Activated CD4-positive, alpha-beta T cell treated with anti-CD3 and anti-CD28 coated beads, Interleukin-2, amount 10 ng/mL, durations not matched to agents 7 days and 5 days (primary cell): ENCODE measurements at regions not wholly inside any gene's neighbourhood (a gene's known extent, or its start where the extent isn't known, plus 50 kb on each side); places are given as distances from the start of the nearest gene placed in this dataset.

ENCODE experiments used
- CTCF ChIA-PET: fragments of 350-600 bp; sonication (Branson Sonifier 250); formaldehyde crosslinking; loops from one replicate; lab custom pipeline; 2021; ENCODE audit warnings: antibody characterized with exemption; lab: Charles Lee
- POLR2A ChIA-PET: fragments of 350-600 bp; sonication (Branson Sonifier 250); formaldehyde crosslinking; loops from one replicate; lab custom pipeline; 2021; ENCODE audit warnings: antibody characterized with exemption; lab: Charles Lee
- DNase-seq: peaks from one replicate; pipeline ENCODE4 v3.0.0-alpha.2; 2020
- H3K27ac Mint-ChIP-seq: one replicate; pipeline ENCODE4 v1.8.0; 2021; ENCODE audit warnings: mild to moderate bottlenecking, moderate library complexity, mixed read lengths
- H3K27me3 Mint-ChIP-seq: one replicate; pipeline ENCODE4 v1.8.0; 2021; ENCODE audit warnings: mixed read lengths
- H3K36me3 Mint-ChIP-seq: one replicate; pipeline ENCODE4 v1.8.0; 2021; ENCODE audit warnings: low read depth, mixed read lengths
- H3K4me1 Mint-ChIP-seq: one replicate; pipeline ENCODE4 v1.8.0; 2021; ENCODE audit warnings: mixed read lengths
- H3K4me3 Mint-ChIP-seq: one replicate; pipeline ENCODE4 v1.8.0; 2021; ENCODE audit warnings: mild to moderate bottlenecking, moderate library complexity, mixed read lengths
- H3K9me3 Mint-ChIP-seq: one replicate; pipeline ENCODE4 v1.8.0; 2021; ENCODE audit warnings: mixed read lengths

DNA sequence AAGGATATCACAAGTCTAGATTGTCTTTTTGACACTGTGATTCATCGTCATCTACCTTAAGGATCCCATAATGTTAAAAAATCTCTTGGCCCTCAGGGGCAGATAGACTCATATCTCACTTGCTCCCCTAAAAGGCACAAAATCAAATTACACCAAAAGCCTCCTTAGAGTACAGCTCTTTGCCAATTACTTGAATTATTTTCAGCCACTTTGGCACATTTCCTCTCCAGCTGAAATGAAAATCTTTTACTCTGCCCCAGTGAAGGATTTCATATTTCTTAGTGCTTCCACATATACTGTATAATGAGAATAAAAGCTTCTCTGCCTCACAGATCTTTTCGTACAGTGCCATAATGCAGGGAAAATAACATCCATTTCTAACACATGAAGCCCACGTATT, 190.7 kb upstream of the GBE1 start:
- no peaks in the 10 kb centered on the region for H3K36me3 Mint-ChIP-seq
- CTCF ChIA-PET, result interaction anchor here (0.6 kb wide), 1 partner anchor 54 kb away, joined by 3 read pairs; no protein-coding TSS in a partner anchor
- H3K4me1 Mint-ChIP-seq, result no peaks in the 10 kb centered on the region
- no peaks in the 10 kb centered on the region for H3K27me3 Mint-ChIP-seq
- no peaks in the 10 kb centered on the region for H3K9me3 Mint-ChIP-seq
- POLR2A ChIA-PET, result no interaction called here
- H3K27ac Mint-ChIP-seq, result no peak overlapping the region
- DNase-seq, result no peak
- no peak overlapping the region for H3K4me3 Mint-ChIP-seq

GRCh38 chr3:81951636-81952035, 190.2 kb upstream of the GBE1 start:
- H3K9me3 Mint-ChIP-seq, result no peaks in the 10 kb centered on the region
- no peaks in the 10 kb centered on the region for H3K36me3 Mint-ChIP-seq
- no peaks in the 10 kb centered on the region for H3K27me3 Mint-ChIP-seq
- no peak overlapping the region for H3K27ac Mint-ChIP-seq
- no peak for DNase-seq
- no peak overlapping the region for H3K4me3 Mint-ChIP-seq
- H3K4me1 Mint-ChIP-seq, result no peaks in the 10 kb centered on the region
- POLR2A ChIA-PET, result no interaction called here
- CTCF ChIA-PET, result no interaction called here

- H3K27me3 Mint-ChIP-seq, result no peaks in the 10 kb centered on the region
- POLR2A ChIA-PET, result no interaction called here
- H3K9me3 Mint-ChIP-seq, result no peaks in the 10 kb centered on the region
- CTCF ChIA-PET, result no interaction called here
- no peaks in the 10 kb centered on the region for H3K36me3 Mint-ChIP-seq
- no peak for DNase-seq
- H3K4me1 Mint-ChIP-seq, result no peaks in the 10 kb centered on the region
- no peak overlapping the region for H3K27ac Mint-ChIP-seq
- no peak overlapping the region for H3K4me3 Mint-ChIP-seq
These were observed 189.7 kb upstream of the GBE1 start for GRCh38 chr3:81951106-81951505.

- Mint-ChIP-seq H3K27me3 (no peaks in the 10 kb centered on the region), H3K27ac (no peak overlapping the region), H3K36me3 (no peaks in the 10 kb centered on the region), H3K4me1 (no peaks in the 10 kb centered on the region), H3K9me3 (no peaks in the 10 kb centered on the region), H3K4me3 (no peak overlapping the region)
- DNase-seq, result no peak
- POLR2A ChIA-PET, result no interaction called here
- CTCF ChIA-PET, result no interaction called here
These were observed 185.9 kb upstream of the GBE1 start for GRCh38 chr3:81947359-81947758.

DNA sequence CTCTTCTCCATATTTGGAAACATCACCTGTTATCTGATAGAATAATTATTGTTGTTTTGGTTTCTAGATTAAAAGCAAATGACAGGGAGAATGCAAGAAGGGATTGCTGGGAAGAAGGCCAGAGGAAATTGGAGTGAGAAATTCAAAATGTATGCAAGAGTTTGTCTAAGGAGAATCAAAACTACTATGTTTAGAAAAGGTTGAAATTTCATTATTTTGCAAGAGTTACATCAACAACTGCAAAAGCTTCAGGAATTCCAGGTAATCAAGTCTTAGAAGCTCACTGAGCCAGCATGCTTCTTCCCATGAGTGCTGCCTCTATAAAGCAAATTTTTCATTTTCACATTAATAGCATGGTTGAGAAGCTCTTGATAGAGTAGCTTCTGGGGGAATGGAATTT, 177.2 kb upstream of the GBE1 start:
- Mint-ChIP-seq H3K27ac (no peak overlapping the region), H3K4me1 (no peaks in the 10 kb centered on the region), H3K27me3 (peaks cover 2% of the 10 kb centered on the region), H3K9me3 (no peaks in the 10 kb centered on the region), H3K36me3 (no peaks in the 10 kb centered on the region), H3K4me3 (no peak overlapping the region)
- POLR2A ChIA-PET, result no interaction called here
- DNase-seq, result no peak
- CTCF ChIA-PET, result no interaction called here

- H3K27ac Mint-ChIP-seq, result no peak overlapping the region
- POLR2A ChIA-PET, result no interaction called here
- H3K9me3 Mint-ChIP-seq, result no peaks in the 10 kb centered on the region
- DNase-seq, result no peak
- CTCF ChIA-PET, result no interaction called here
- peaks cover 2% of the 10 kb centered on the region for H3K27me3 Mint-ChIP-seq
- no peaks in the 10 kb centered on the region for H3K4me1 Mint-ChIP-seq
- H3K4me3 Mint-ChIP-seq, result no peak overlapping the region
- H3K36me3 Mint-ChIP-seq, result no peaks in the 10 kb centered on the region
These were observed 175.4 kb upstream of the GBE1 start for GRCh38 chr3:81936817-81937216.

DNA sequence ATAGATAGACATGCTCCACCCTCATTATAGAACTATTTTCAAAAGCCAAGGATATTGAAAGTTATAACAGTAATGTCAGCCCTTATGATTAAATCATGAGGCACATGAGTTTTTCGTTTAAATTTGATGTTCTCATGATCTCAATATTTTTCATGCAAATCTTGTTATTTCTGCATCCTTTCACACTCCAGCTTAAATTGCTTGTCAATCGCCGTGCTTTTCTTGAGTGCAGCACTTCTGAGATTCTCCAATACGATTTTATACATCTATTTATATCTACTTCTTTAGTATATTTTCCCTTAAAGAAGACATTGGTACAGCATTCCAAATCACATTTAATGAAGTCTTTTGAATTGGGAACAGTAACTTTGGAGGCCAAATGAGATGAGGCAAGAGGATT, 171.2 kb upstream of the GBE1 start:
- CTCF ChIA-PET, result no interaction called here
- no peak for DNase-seq
- no peak overlapping the region for H3K4me3 Mint-ChIP-seq
- no peaks in the 10 kb centered on the region for H3K9me3 Mint-ChIP-seq
- POLR2A ChIA-PET, result no interaction called here
- H3K4me1 Mint-ChIP-seq, result no peaks in the 10 kb centered on the region
- no peaks in the 10 kb centered on the region for H3K27me3 Mint-ChIP-seq
- no peaks in the 10 kb centered on the region for H3K36me3 Mint-ChIP-seq
- H3K27ac Mint-ChIP-seq, result no peak overlapping the region

DNA sequence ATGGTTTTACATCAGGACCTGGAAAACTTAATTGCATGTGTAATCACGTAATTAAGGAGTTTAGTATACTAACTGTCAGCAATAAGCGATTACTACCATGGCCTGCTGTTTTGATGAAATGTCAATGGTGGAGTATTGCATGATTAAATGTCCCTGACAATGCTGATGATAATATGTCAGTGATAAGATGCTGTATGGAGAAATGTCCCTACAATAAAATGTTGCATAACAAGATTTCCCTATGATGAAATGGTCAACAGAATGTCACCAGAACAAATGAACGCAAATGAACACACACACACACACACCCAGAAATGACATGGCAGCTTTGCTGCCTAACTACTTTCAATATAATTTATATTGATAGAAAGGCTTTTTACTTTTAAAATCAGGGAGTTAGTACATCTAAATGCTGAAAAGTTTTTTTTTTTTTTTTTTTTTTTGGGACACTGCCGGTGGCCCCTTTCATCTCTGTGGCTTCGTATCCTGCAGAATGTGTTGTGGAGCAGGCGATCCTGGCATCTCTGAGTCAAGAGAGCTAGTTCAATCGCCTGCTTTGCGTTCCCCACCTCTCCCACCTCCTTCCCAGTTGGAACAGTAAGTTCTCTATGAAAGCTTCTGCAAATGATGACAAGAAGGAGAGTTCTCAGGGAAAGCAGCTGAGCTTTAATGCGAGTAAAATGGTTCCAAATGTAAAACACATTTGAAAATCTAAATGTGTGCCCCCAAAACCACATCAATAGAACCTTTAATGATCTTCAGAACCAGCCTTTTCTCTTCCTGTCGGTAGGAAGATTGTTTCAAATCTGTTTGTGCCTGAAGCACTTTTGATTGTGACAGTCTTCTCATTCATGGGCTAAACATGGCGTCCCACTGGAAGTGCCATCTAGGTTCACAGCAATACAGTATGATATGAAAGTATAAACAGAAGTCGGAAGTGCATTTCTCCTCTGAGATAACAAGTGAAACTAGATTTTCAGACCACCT, 170.1 kb upstream of the GBE1 start:
- H3K27me3 Mint-ChIP-seq, result no peaks in the 10 kb centered on the region
- H3K4me3 Mint-ChIP-seq, result no peak overlapping the region
- ChIA-PET POLR2A (no interaction called here), CTCF (no interaction called here)
- no peaks in the 10 kb centered on the region for H3K9me3 Mint-ChIP-seq
- H3K36me3 Mint-ChIP-seq, result no peaks in the 10 kb centered on the region
- no peak overlapping the region for H3K27ac Mint-ChIP-seq
- no peak for DNase-seq
- no peaks in the 10 kb centered on the region for H3K4me1 Mint-ChIP-seq

DNA sequence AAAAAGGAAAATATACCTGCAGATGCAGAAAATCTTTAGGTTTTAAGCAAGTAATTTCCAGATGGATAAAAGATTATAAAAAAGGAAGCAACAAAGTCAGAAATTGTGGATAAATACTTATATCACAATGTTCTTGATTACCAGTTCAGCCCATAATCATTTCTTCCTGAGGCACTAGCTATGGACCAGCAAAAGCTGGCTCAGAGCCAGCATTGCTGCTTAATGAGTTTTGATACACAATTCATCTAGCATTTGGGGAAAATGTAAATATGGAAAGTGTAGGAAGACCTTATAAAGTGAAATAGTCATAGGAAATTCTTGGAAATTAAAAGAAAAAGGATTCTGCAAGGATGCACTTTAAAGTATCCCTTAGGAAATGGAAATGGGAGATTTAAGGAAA, 168.3 kb upstream of the GBE1 start:
- Mint-ChIP-seq H3K9me3 (no peaks in the 10 kb centered on the region), H3K4me3 (no peak overlapping the region), H3K27me3 (no peaks in the 10 kb centered on the region), H3K36me3 (no peaks in the 10 kb centered on the region), H3K27ac (no peak overlapping the region), H3K4me1 (no peaks in the 10 kb centered on the region)
- ChIA-PET CTCF (no interaction called here), POLR2A (no interaction called here)
- no peak for DNase-seq

- Mint-ChIP-seq H3K27ac (no peak overlapping the region), H3K4me1 (no peaks in the 10 kb centered on the region), H3K27me3 (no peaks in the 10 kb centered on the region), H3K4me3 (no peak overlapping the region), H3K9me3 (no peaks in the 10 kb centered on the region), H3K36me3 (no peaks in the 10 kb centered on the region)
- POLR2A ChIA-PET, result no interaction called here
- no peak for DNase-seq
- CTCF ChIA-PET, result no interaction called here
These were observed 166.4 kb upstream of the GBE1 start for GRCh38 chr3:81927811-81928210.

DNA sequence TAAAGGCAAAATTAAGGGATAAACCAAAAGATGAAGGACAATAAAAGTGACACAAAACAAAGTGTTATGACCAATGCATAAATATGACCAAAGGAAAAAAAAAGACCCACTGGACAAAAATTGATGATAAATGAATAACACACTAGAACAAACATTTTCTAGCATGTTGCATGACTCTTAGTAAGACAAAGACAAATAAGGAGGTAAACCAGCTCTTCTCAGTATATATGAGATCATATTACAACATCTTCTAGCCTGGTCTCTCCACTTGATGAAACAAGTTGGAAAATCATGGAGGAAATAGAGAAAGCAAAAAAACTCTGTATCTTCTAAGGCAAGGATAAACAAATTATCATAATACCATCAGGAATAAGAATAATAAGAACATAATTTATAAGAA, 163.9 kb upstream of the GBE1 start:
- ChIA-PET CTCF (no interaction called here), POLR2A (no interaction called here)
- H3K4me1 Mint-ChIP-seq, result no peaks in the 10 kb centered on the region
- H3K36me3 Mint-ChIP-seq, result no peaks in the 10 kb centered on the region
- H3K27me3 Mint-ChIP-seq, result no peaks in the 10 kb centered on the region
- no peak for DNase-seq
- no peaks in the 10 kb centered on the region for H3K9me3 Mint-ChIP-seq
- no peak overlapping the region for H3K27ac Mint-ChIP-seq
- H3K4me3 Mint-ChIP-seq, result no peak overlapping the region

GRCh38 chr3:81923038-81923437, 161.6 kb upstream of the GBE1 start:
- no peaks in the 10 kb centered on the region for H3K9me3 Mint-ChIP-seq
- H3K27me3 Mint-ChIP-seq, result no peaks in the 10 kb centered on the region
- no peak overlapping the region for H3K4me3 Mint-ChIP-seq
- H3K4me1 Mint-ChIP-seq, result no peaks in the 10 kb centered on the region
- no peak overlapping the region for H3K27ac Mint-ChIP-seq
- POLR2A ChIA-PET, result no interaction called here
- no peak for DNase-seq
- CTCF ChIA-PET, result interaction anchor here (0.5 kb wide), 1 partner anchor 63 kb away, joined by 3 read pairs; no protein-coding TSS in a partner anchor
- H3K36me3 Mint-ChIP-seq, result no peaks in the 10 kb centered on the region

- no peak for DNase-seq
- no peaks in the 10 kb centered on the region for H3K27me3 Mint-ChIP-seq
- no peaks in the 10 kb centered on the region for H3K36me3 Mint-ChIP-seq
- ChIA-PET CTCF (no interaction called here), POLR2A (no interaction called here)
- H3K9me3 Mint-ChIP-seq, result no peaks in the 10 kb centered on the region
- H3K4me1 Mint-ChIP-seq, result no peaks in the 10 kb centered on the region
- H3K27ac Mint-ChIP-seq, result no peak overlapping the region
- no peak overlapping the region for H3K4me3 Mint-ChIP-seq
These were observed 161.0 kb upstream of the GBE1 start for GRCh38 chr3:81922404-81922803.

GRCh38 chr3:81920816-81921215, 159.4 kb upstream of the GBE1 start:
- CTCF ChIA-PET, result no interaction called here
- Mint-ChIP-seq H3K27me3 (no peaks in the 10 kb centered on the region), H3K4me3 (no peak overlapping the region), H3K4me1 (no peaks in the 10 kb centered on the region), H3K9me3 (no peaks in the 10 kb centered on the region), H3K27ac (no peak overlapping the region), H3K36me3 (no peaks in the 10 kb centered on the region)
- no peak for DNase-seq
- POLR2A ChIA-PET, result no interaction called here
